Activated T-cell treated with anti-CD3 and anti-CD28 coated beads, Interleukin-2, amount 50 U/mL, for 4 hours (primary cell): ENCODE measurements at regions not wholly inside any gene's neighbourhood (a gene's known extent, or its start where the extent isn't known, plus 50 kb on each side); places are given as distances from the start of the nearest gene placed in this dataset.

Experiments used
- ATAC-seq, 2 donors: fragments of 200-7000 bp; cut with Tn5 transposase; one replicate each; pipeline ENCODE4 v1.10.0; 2021
- DNase-seq: peaks from one replicate; pipeline ENCODE4 v3.0.0-alpha.2; 2020
- H3K27me3 Mint-ChIP-seq: one replicate; pipeline ENCODE4 v1.8.0; 2021; ENCODE audit warnings: low read depth, mixed read lengths
- H3K36me3 Mint-ChIP-seq: one replicate; pipeline ENCODE4 v1.8.0; 2022; ENCODE audit warnings: mixed read lengths; ENCODE audit not compliant: insufficient read depth
- H3K4me1 Mint-ChIP-seq: one replicate; pipeline ENCODE4 v1.8.0; 2021; ENCODE audit warnings: low read depth, mixed read lengths
- H3K4me3 Mint-ChIP-seq: one replicate; pipeline ENCODE4 v1.8.0; 2021; ENCODE audit warnings: mild to moderate bottlenecking, moderate library complexity, mixed read lengths
- H3K9me3 Mint-ChIP-seq: one replicate; pipeline ENCODE4 v1.8.0; 2021; ENCODE audit warnings: mixed read lengths

GRCh38 chr13:37950016-37950415 is 80.4 kb upstream of the TRPC4 start:
- H3K36me3 Mint-ChIP-seq = no peaks in the 10 kb centered on the region
- H3K4me3 Mint-ChIP-seq = no peak overlapping the region
- H3K27me3 Mint-ChIP-seq = no peaks in the 10 kb centered on the region
- H3K4me1 Mint-ChIP-seq = no peaks in the 10 kb centered on the region
- peaks cover 10% of the 10 kb centered on the region for H3K9me3 Mint-ChIP-seq
- no peak for DNase-seq
- no peak for ATAC-seq

- H3K36me3 Mint-ChIP-seq = no peaks in the 10 kb centered on the region
- no peak for ATAC-seq
- no peak overlapping the region for H3K4me3 Mint-ChIP-seq
These were observed 78.0 kb upstream of the TRPC4 start for GRCh38 chr13:37947419-37948140.

GRCh38 chr13:37945651-37946575 is 76.3 kb upstream of the TRPC4 start:
- Mint-ChIP-seq H3K36me3 (no peaks in the 10 kb centered on the region), H3K4me1 (no peaks in the 10 kb centered on the region), H3K4me3 (no peak overlapping the region), H3K9me3 (peaks cover 7% of the 10 kb centered on the region), H3K27me3 (no peaks in the 10 kb centered on the region)
- DNase-seq (no peak), ATAC-seq (no peak)

More at GRCh38 chr13:37947419-37948140, 78.0 kb upstream of the TRPC4 start:
- no peaks in the 10 kb centered on the region for H3K27me3 Mint-ChIP-seq
- no peaks in the 10 kb centered on the region for H3K4me1 Mint-ChIP-seq
- peaks cover 7% of the 10 kb centered on the region for H3K9me3 Mint-ChIP-seq
- no peak for DNase-seq

- H3K4me3 Mint-ChIP-seq = no peak overlapping the region
- ATAC-seq (no peak), DNase-seq (no peak)
- H3K4me1 Mint-ChIP-seq = no peaks in the 10 kb centered on the region
- H3K9me3 Mint-ChIP-seq = peaks cover 7% of the 10 kb centered on the region
- H3K27me3 Mint-ChIP-seq = no peaks in the 10 kb centered on the region
- no peaks in the 10 kb centered on the region for H3K36me3 Mint-ChIP-seq
These were observed 75.4 kb upstream of the TRPC4 start for GRCh38 chr13:37944869-37945442.

- Mint-ChIP-seq H3K4me3 (no peak overlapping the region), H3K4me1 (no peaks in the 10 kb centered on the region), H3K9me3 (peaks cover 5% of the 10 kb centered on the region), H3K27me3 (no peaks in the 10 kb centered on the region), H3K36me3 (no peaks in the 10 kb centered on the region)
- DNase-seq = no peak
- no peak for ATAC-seq
These were observed 74.7 kb upstream of the TRPC4 start for GRCh38 chr13:37944081-37944868.

GRCh38 chr13:37942929-37943328 is 73.4 kb upstream of the TRPC4 start:
- ATAC-seq (no peak), DNase-seq (no peak)
- Mint-ChIP-seq H3K4me3 (no peak overlapping the region), H3K27me3 (no peaks in the 10 kb centered on the region), H3K4me1 (no peaks in the 10 kb centered on the region), H3K9me3 (peaks cover 3% of the 10 kb centered on the region), H3K36me3 (no peaks in the 10 kb centered on the region)

- Mint-ChIP-seq H3K36me3 (no peaks in the 10 kb centered on the region), H3K4me3 (no peak overlapping the region), H3K9me3 (peaks cover 8% of the 10 kb centered on the region), H3K4me1 (no peaks in the 10 kb centered on the region), H3K27me3 (no peaks in the 10 kb centered on the region)
- no peak for ATAC-seq
- no peak for DNase-seq
These were observed 65.0 kb upstream of the TRPC4 start for GRCh38 chr13:37934339-37935191.

- ATAC-seq = no peak
- Mint-ChIP-seq H3K36me3 (no peaks in the 10 kb centered on the region), H3K4me1 (no peaks in the 10 kb centered on the region), H3K4me3 (no peak overlapping the region), H3K9me3 (no peaks in the 10 kb centered on the region), H3K27me3 (no peaks in the 10 kb centered on the region)
- no peak for DNase-seq
These were observed 59.7 kb upstream of the TRPC4 start for GRCh38 chr13:37929308-37929707.

- ATAC-seq (no peak), DNase-seq (no peak)
- no peaks in the 10 kb centered on the region for H3K4me1 Mint-ChIP-seq
- H3K36me3 Mint-ChIP-seq = no peaks in the 10 kb centered on the region
- H3K27me3 Mint-ChIP-seq = no peaks in the 10 kb centered on the region
- no peaks in the 10 kb centered on the region for H3K9me3 Mint-ChIP-seq
- H3K4me3 Mint-ChIP-seq = no peak overlapping the region
These were observed 58.0 kb upstream of the TRPC4 start for GRCh38 chr13:37927561-37927960.

- H3K4me3 Mint-ChIP-seq = no peak overlapping the region
- no peak for ATAC-seq
- H3K4me1 Mint-ChIP-seq = no peaks in the 10 kb centered on the region
- no peak for DNase-seq
- H3K27me3 Mint-ChIP-seq = no peaks in the 10 kb centered on the region
- no peaks in the 10 kb centered on the region for H3K36me3 Mint-ChIP-seq
- no peaks in the 10 kb centered on the region for H3K9me3 Mint-ChIP-seq
These were observed 56.4 kb upstream of the TRPC4 start for GRCh38 chr13:37925878-37926473.

- DNase-seq = no peak
- no peaks in the 10 kb centered on the region for H3K4me1 Mint-ChIP-seq
- H3K36me3 Mint-ChIP-seq = no peaks in the 10 kb centered on the region
- H3K9me3 Mint-ChIP-seq = no peaks in the 10 kb centered on the region
- no peak overlapping the region for H3K4me3 Mint-ChIP-seq
- no peak for ATAC-seq
- no peaks in the 10 kb centered on the region for H3K27me3 Mint-ChIP-seq
These were observed 53.7 kb upstream of the TRPC4 start for GRCh38 chr13:37923236-37923635.

GRCh38 chr13:37919329-37919880 is 49.8 kb upstream of the TRPC4 start:
- H3K4me1 Mint-ChIP-seq = no peaks in the 10 kb centered on the region
- no peaks in the 10 kb centered on the region for H3K27me3 Mint-ChIP-seq
- DNase-seq (no peak), ATAC-seq (no peak)
- H3K36me3 Mint-ChIP-seq = no peaks in the 10 kb centered on the region
- peaks cover 13% of the 10 kb centered on the region for H3K9me3 Mint-ChIP-seq
- H3K4me3 Mint-ChIP-seq = no peak overlapping the region
